HG03064 (cell line): ENCODE measurements at regions not wholly inside any gene's neighbourhood (a gene's known extent, or its start where the extent isn't known, plus 50 kb on each side); places are given as distances from the start of the nearest gene placed in this dataset.
"Not testable (repeated sequence)": the region's sequence is repeated elsewhere in the genome, so short reads cannot be mapped to it uniquely, and the experiment has no call there.

Experiments
- ATAC-seq: cut with Tn5 transposase; IDR thresholded peaks from one replicate; pipeline ENCODE4 v1.9.1; 2021; ENCODE audit warnings: low read depth; ENCODE audit not compliant: unreplicated experiment

GRCh38 chr17:77606146-77606864, 352.2 kb upstream of the TNRC6C start:
- ATAC-seq: no peak

GRCh38 chr17:77606865-77607210, 351.7 kb upstream of the TNRC6C start:
- no peak for ATAC-seq

- ATAC-seq: no peak
These were observed 350.9 kb upstream of the TNRC6C start for GRCh38 chr17:77607606-77608005.

GRCh38 chr17:77608431-77608830, 350.1 kb upstream of the TNRC6C start:
- no peak for ATAC-seq

GRCh38 chr17:77609553-77610517, 348.7 kb upstream of the TNRC6C start:
- no peak for ATAC-seq

- ATAC-seq: no peak
These were observed 348.0 kb upstream of the TNRC6C start for GRCh38 chr17:77610518-77610893.

GRCh38 chr17:77610972-77611521, 347.5 kb upstream of the TNRC6C start:
- no peak for ATAC-seq

GRCh38 chr17:77611791-77612502, 346.6 kb upstream of the TNRC6C start:
- ATAC-seq: no peak

GRCh38 chr17:77613218-77613617, 345.3 kb upstream of the TNRC6C start:
- ATAC-seq: no peak

- no peak for ATAC-seq
These were observed 344.9 kb upstream of the TNRC6C start for GRCh38 chr17:77613627-77614026.

- no peak for ATAC-seq
These were observed 342.7 kb upstream of the TNRC6C start for GRCh38 chr17:77615703-77616253.

- ATAC-seq: no peak
These were observed 342.2 kb upstream of the TNRC6C start for GRCh38 chr17:77616254-77616731.

GRCh38 chr17:77617516-77617915, 341.0 kb upstream of the TNRC6C start:
- ATAC-seq: no peak

GRCh38 chr17:77618173-77618572, 340.3 kb upstream of the TNRC6C start:
- ATAC-seq: no peak

- ATAC-seq: no peak
These were observed 339.8 kb upstream of the TNRC6C start for GRCh38 chr17:77618731-77619130.

- ATAC-seq: no peak
These were observed 339.2 kb upstream of the TNRC6C start for GRCh38 chr17:77619326-77619725.

- ATAC-seq: no peak
These were observed 338.7 kb upstream of the TNRC6C start for GRCh38 chr17:77619851-77620250.

GRCh38 chr17:77620282-77620681, 338.2 kb upstream of the TNRC6C start:
- no peak for ATAC-seq

- not testable (repeated sequence) for ATAC-seq
These were observed 336.4 kb upstream of the TNRC6C start for GRCh38 chr17:77622084-77622483.

GRCh38 chr17:77622647-77623046, 335.9 kb upstream of the TNRC6C start:
- no peak for ATAC-seq
